HCT116 (cell line): ENCODE measurements at regions not wholly inside any gene's neighbourhood (a gene's known extent, or its start where the extent isn't known, plus 50 kb on each side); places are given as distances from the start of the nearest gene placed in this dataset.

Experiments used
- EZH2 ChIP-seq: fragments of 200-600 bp; sonication (generic); IDR thresholded peaks from 2 replicates; pipeline ENCODE4 v1.6.1; 2017; ENCODE audit warnings: antibody characterized with exemption, mixed run types
- FOSL1 ChIP-seq: IDR thresholded peaks from 2 replicates; pipeline ENCODE4 v1.6.1; 2012; ENCODE audit warnings: low read depth
- YY1 ChIP-seq: IDR thresholded peaks from 2 replicates; pipeline ENCODE4 v1.6.1; 2011; ENCODE audit warnings: low read length, low read depth, moderate library complexity, mild to moderate bottlenecking; ENCODE audit not compliant: insufficient replicate concordance; ENCODE audit errors: extremely low read depth
- ZFX ChIP-seq: fragments of 450-650 bp; IDR thresholded peaks from 2 replicates; pipeline ENCODE4 v1.6.1; 2017

- TF ChIP-seq ZFX = no peak
- no peak for TF ChIP-seq EZH2
- no peak for TF ChIP-seq YY1
- TF ChIP-seq FOSL1 = no peak
Measured at GRCh38 chr3:30317561-30317960, 288.8 kb upstream of the TGFBR2 start.
